Memory B cell (primary cell): ENCODE measurements at regions not wholly inside any gene's neighbourhood (a gene's known extent, or its start where the extent isn't known, plus 50 kb on each side); places are given as distances from the start of the nearest gene placed in this dataset.

Experiments used
- ATAC-seq: fragments of 150-1000 bp; cut with Tn5 transposase; 2 replicates; pipeline ENCODE4 v1.10.0; 2021; ENCODE audit warnings: low read depth, mild to moderate bottlenecking, moderate library complexity
- DNase-seq, 2 donors: peaks; one replicate each; pipeline ENCODE4 v3.0.0; 2022; ENCODE audit warnings: low spot score in 2 of 2
- H3K27ac Mint-ChIP-seq: one replicate; pipeline ENCODE4 v1.8.0; 2022; ENCODE audit warnings: mild to moderate bottlenecking, moderate library complexity, mixed read lengths
- H3K27me3 Mint-ChIP-seq: one replicate; pipeline ENCODE4 v1.8.0; 2022; ENCODE audit warnings: mixed read lengths
- H3K36me3 Mint-ChIP-seq: one replicate; pipeline ENCODE4 v1.8.0; 2022; ENCODE audit warnings: mild to moderate bottlenecking, mixed read lengths
- H3K4me1 Mint-ChIP-seq: one replicate; pipeline ENCODE4 v1.8.0; 2022; ENCODE audit warnings: mixed read lengths
- H3K4me3 Mint-ChIP-seq: one replicate; pipeline ENCODE4 v1.8.0; 2022; ENCODE audit warnings: mild to moderate bottlenecking, moderate library complexity, mixed read lengths
- H3K9me3 Mint-ChIP-seq: one replicate; pipeline ENCODE4 v1.8.0; 2022; ENCODE audit warnings: mixed read lengths

GRCh38 chr6:166679566-166679965 lies 52.5 kb upstream of the RPS6KA2 start:
- Mint-ChIP-seq H3K36me3 (no peaks in the 10 kb centered on the region), H3K27ac (no peak overlapping the region), H3K9me3 (no peaks in the 10 kb centered on the region), H3K4me3 (no peak overlapping the region), H3K27me3 (peaks cover 6% of the 10 kb centered on the region), H3K4me1 (no peaks in the 10 kb centered on the region)
- DNase-seq, result no peak
- no peak for ATAC-seq

GRCh38 chr6:166678426-166678825 lies 51.4 kb upstream of the RPS6KA2 start:
- Mint-ChIP-seq H3K27me3 (peaks cover 4% of the 10 kb centered on the region), H3K4me1 (peaks cover 3% of the 10 kb centered on the region), H3K9me3 (no peaks in the 10 kb centered on the region), H3K4me3 (no peak overlapping the region), H3K27ac (no peak overlapping the region), H3K36me3 (no peaks in the 10 kb centered on the region)
- ATAC-seq, result no peak
- DNase-seq, result no peak

- peaks cover 4% of the 10 kb centered on the region for H3K27me3 Mint-ChIP-seq
- peaks cover 3% of the 10 kb centered on the region for H3K4me1 Mint-ChIP-seq
- H3K4me3 Mint-ChIP-seq, result no peak overlapping the region
- no peak for DNase-seq
- no peak for ATAC-seq
- H3K9me3 Mint-ChIP-seq, result no peaks in the 10 kb centered on the region
- H3K27ac Mint-ChIP-seq, result no peak overlapping the region
- no peaks in the 10 kb centered on the region for H3K36me3 Mint-ChIP-seq
Observed at GRCh38 chr6:166677941-166678340, 50.9 kb upstream of the RPS6KA2 start.
